GM21737 (cell line): ENCODE measurements at regions not wholly inside any gene's neighbourhood (a gene's known extent, or its start where the extent isn't known, plus 50 kb on each side); places are given as distances from the start of the nearest gene placed in this dataset.
A peak's percentile ranks its signal among the peaks of the same experiment; 100 is the strongest.
"Not testable (repeated sequence)": the region's sequence is repeated elsewhere in the genome, so short reads cannot be mapped to it uniquely, and the experiment has no call there.

Experiments
- ATAC-seq: cut with Tn5 transposase; IDR thresholded peaks from one replicate; pipeline ENCODE4 v1.9.1; 2021; ENCODE audit warnings: mild to moderate bottlenecking, moderate library complexity; ENCODE audit not compliant: unreplicated experiment

DNA sequence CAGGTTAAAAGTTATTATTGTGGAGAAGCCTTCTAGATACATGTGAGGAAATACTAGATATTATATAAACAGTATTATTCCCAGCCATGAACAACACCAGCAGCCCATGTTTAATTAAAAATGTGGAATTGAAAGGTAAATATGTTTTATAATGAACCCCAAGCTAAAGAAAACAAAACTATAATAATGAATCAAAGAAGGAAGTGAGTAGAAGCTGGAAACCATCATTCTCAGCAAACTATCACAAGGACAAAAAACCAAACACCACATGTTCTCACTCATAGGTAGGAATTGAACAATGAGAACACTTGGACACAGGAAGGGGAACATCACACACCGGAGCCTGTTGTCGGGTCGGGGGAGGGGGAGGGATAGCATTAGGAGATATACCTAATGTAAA is 167.6 kb upstream of the CXXC4 start:
- ATAC-seq: not testable (repeated sequence)

GRCh38 chr4:104677116-104677515 is 182.4 kb upstream of the CXXC4 start:
- no peak for ATAC-seq

DNA sequence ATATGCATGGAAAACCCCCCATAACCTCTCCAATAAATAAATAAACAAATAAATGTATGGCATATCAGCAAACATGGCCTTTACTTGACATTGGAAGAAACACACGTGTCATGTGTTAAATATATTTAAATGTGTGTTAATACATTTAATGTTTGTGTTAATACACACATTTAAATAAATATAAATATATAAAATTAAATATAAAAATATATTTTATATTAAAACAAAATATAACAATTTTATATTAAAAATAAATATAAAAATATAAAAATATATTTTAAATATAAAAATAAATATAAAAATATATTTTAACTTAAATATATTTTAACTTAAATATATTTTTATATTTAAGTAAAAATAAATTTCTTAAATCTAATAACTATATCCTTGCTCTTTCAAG is 187.6 kb upstream of the CXXC4 start:
- ATAC-seq: no peak

DNA sequence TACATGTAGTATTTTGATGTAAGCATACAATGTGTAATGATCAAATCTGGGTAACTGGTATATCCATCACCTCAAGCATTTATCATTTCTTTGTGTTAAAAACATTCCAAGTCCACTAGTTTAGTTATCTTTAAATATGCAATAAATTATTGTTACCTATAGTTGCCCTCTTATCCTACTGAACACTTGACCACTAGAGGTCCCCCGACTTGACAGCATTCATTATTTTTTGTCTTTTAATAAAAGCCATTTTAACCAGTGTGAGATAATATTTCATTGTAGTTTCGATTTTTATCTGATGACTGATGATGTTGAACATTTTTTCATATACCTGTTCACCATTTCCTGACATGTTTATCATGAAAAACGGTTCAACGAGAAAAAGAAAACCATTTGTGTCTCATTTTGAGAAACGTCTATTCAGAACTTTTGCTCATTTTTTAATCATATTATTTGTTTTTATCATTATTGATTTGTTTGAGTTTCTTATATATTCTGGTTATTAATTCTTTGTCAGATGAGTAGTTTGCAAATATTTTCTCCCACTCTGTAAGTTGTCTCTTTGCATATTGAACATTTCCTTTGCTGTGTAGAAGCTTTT is 199.0 kb upstream of the CXXC4 start:
- ATAC-seq: no peak

DNA sequence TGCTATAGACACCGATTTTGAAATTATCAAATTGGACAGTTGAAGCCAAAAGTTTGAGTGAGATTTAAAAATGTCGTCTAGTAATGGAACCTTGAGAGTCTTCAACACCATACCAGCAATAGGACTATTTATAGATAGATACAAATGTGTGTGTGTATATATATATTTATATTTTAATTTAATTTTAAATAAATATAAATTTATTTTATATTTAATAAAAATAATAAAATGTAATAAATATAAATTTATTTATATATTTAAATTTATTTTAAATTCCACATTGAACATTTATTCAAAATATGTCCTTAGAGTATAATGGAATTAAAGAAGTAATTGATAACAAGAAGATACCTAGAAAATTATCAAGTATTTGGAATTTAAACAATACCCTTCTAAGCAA is 221.9 kb upstream of the CXXC4 start:
- no peak for ATAC-seq

GRCh38 chr4:104719539-104720230 is 225.0 kb upstream of the CXXC4 start:
- peak; percentile 100 for ATAC-seq

DNA sequence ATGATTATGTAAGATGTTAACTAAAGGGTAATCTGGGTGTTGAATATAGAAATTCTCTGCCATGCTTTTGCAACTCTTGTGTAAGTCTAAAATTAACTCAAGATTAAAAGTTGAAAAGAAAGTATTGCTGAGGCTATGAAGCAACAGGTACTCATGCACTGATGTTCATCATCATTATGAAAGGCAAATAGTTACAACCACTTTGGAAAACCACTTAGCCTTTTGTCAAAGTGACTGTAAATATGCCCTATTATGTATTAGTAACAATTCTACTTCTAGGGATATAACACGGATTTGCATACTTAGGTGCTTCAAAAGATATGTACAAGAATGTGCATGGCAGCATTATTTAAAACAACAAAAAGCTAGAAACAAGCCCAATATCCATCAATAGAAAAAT is 227.8 kb upstream of the CXXC4 start:
- no peak for ATAC-seq

DNA sequence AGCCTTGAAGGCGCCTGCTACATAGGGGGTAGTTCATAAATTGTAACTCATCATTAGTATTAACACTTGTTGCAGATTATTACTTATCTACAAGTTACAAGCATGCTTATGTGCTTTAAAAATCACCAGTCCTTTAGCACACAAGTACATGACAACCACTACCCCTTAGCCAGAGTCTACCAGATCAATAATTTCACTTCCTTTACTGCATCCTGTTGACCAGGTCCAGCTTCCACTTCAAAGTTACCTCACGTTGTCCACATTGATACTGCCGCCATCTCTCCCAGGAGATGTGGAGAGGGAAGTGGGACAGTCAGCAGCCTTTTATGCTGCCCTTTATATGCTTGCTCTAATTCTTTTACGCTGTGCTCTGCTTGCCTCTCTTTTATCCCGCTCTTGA is 231.3 kb upstream of the CXXC4 start:
- no peak for ATAC-seq

DNA sequence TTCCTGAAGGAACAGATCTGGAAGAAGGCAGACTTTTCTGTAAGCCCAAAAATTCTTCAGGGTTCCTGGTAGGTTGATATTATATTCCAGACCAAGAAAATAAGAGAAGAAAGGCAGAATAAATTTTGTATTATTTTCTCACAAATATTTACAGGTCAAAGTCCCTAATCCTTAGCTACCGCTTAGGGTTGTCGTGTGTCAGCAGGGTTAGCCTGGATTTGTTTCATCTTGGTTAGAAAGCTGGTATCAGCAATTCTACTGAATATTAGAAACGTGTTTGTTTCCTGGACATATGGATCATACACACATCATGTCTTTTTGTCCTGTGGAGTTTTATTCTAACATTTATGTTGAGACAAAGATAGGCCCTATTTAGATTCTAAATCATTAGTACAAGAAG is 232.9 kb upstream of the CXXC4 start:
- ATAC-seq: no peak

DNA sequence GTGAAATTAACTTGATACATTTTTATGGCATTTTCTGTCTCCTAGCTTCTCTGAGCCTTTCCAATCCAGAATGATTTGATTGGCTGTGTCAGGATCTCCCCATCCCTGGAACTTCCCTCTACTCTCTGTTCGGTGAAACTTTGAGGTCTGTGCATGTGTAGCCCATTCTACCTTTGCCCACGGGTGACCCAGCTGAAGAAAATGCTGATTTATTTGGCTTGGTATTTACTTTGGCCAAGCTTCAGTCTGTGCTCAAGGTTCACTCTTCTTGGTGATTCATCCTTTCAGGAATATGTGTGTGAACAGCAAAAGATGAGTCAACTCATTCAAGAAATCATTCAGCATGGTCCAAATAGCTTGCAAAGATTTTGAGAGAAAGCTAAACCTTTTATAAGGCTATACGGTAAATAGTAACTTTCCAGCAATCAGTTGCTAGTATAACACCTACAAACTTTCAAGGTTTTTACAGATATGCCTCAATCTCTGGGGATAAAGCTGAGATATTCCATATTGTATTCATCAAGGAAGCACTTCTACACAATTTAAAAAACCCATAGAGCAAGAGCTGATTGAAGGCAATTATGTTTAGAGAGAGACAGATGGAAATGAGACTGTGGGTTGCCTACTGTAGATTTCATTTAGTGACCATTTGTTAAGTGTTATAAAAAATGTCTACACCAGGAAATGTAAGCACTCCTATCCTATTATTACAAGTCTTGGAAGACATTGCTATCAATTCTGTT is 233.9 kb upstream of the CXXC4 start:
- no peak for ATAC-seq

DNA sequence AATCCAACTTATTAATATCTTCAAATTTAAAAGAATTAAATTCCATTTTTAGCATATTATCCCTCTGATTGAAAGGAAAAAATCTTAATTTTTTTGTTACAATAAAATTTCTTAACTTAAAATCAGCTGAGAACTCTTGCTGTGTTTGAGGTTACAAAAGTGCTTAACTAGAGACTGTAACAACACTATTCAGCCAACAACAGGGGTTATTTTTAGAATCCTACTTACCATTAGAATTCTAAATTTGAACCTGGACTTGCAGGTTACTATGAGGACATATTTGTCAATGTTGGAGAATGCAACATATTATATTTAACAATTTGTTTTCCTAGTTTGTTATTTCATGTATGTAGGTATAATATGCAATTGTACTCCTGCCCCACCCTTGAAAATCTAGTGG is 238.1 kb upstream of the CXXC4 start:
- ATAC-seq: no peak

DNA sequence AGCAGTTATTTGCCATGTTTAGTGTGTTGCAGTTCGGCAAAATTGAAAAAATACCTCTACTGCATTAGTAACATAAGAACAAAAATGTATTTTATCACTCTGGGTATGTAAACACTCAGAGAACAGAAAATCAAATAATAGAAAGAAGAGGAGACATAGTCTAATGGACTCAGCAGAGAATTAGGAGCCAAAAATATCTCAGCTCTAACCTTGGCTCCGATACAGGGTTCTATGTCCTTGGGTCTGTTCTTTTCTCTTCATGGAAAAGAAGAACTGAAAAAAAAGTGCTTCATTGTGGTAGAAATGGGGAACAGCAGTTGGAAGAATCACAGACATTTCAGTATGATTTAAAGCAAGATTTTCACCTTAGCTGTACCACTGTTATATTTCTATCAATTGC is 240.5 kb upstream of the CXXC4 start:
- ATAC-seq: no peak

DNA sequence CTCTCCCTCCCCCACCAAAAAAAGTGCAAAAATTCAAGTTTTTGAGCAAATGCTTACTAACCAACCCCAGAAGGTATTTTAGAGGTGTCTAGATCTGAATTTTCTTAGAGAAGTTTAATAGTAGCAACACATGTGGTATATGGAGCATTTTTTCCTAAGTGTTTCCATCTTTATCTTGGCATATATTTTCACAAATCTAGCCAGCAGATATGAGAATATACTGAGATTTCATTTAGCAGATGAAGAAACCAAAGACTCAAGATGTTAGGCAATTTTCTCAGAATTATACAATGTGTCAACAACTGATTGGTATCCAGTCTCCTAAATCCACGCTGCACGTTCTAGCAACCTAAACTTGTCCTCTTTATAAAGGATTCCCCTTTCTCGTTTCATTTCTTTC is 245.5 kb upstream of the CXXC4 start:
- no peak for ATAC-seq

GRCh38 chr4:104743215-104743653 is 248.5 kb upstream of the CXXC4 start:
- peak; percentile 95 for ATAC-seq

GRCh38 chr4:104747635-104748034 is 252.9 kb upstream of the CXXC4 start:
- ATAC-seq: no peak

DNA sequence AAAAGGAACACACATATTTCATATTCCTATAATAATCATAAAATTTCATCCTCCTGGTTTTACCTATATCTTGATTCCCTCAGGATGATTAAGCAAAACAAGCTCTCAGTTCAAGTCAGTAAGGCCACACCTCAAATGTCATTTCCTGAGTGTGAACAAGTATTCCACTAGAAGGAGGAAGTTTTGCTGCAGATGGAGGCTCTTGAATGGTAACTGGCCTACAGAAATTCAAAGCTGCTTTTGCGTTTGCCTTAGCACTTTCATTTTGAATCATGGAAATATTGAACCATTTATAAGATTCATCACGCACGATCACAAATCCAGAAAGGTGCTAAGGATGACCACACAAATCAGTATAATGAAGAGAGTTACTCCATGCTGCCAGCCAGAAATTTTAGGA is 254.4 kb upstream of the CXXC4 start:
- ATAC-seq: no peak

DNA sequence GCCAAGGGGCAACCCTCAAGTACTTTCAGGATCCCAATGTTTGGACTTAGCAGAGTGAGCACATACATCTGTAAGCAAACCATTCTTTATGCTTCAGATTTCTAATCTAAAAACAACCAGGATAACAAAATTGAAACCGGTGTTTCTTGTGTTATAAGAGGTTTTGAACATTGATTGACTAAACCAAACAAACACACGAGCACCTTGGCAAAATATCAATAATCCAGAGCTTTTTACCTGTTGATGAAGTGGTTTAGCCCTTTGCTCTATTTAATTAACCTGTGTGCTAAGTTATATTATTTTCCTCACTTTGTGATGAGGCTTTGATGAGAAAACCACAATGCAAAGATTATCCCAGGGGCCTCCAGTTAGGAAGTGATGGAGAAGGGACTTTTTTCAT is 255.3 kb upstream of the CXXC4 start:
- no peak for ATAC-seq

- ATAC-seq: no peak
Measured at GRCh38 chr4:104751468-104751867, 256.8 kb upstream of the CXXC4 start.

GRCh38 chr4:104752337-104752736 is 257.6 kb upstream of the CXXC4 start:
- ATAC-seq: peak; percentile 83

DNA sequence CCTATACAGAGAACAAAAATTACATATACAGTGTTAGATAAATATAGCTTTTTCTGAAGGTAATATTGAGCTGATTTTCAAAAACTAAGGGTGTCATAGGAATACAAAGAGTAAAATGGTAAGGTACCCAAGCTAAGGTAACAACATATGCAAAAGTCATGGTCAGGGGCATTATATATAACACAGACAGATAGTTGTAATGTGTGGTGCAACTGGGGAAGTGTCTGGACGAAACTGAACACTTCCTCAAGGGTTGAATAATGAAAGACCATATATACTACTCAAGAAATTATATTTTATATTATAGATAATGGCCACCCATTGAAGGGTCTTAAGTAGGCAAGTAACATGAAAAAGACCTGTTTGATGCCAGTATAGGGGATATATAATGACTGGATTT is 262.1 kb upstream of the CXXC4 start:
- no peak for ATAC-seq

GRCh38 chr4:104758574-104758973 is 263.9 kb upstream of the CXXC4 start:
- no peak for ATAC-seq

GRCh38 chr4:104763554-104764222 is 269.0 kb upstream of the CXXC4 start:
- no peak for ATAC-seq
